HepG2 (cell line): ENCODE measurements at regions not wholly inside any gene's neighbourhood (a gene's known extent, or its start where the extent isn't known, plus 50 kb on each side); places are given as distances from the start of the nearest gene placed in this dataset.

Experiments
- ATF3 ChIP-seq: sonication (generic); formaldehyde crosslinking; IDR thresholded peaks from 2 replicates; pipeline ENCODE4 v1.4.0; 2020; ENCODE audit warnings: missing genetic modification reagents
- ATF5 ChIP-seq: sonication (generic); formaldehyde crosslinking; IDR thresholded peaks from 2 replicates; pipeline ENCODE4 v1.4.0; 2020; ENCODE audit warnings: mild to moderate bottlenecking, low read depth, missing genetic modification reagents
- ATF7 ChIP-seq, 2 experiments: fragments of 450-650 bp in 1 of 2; sonication (generic) in 1 of 2; formaldehyde crosslinking in 1 of 2; IDR thresholded peaks; 2 replicates each; pipeline versions ENCODE4 v1.4.0 to v1.6.1; 2016 to 2020; ENCODE audit warnings: antibody characterized with exemption in 1 of 2, mild to moderate bottlenecking in 1 of 2, missing genetic modification reagents in 1 of 2
- CHCHD3 ChIP-seq: sonication (generic); formaldehyde crosslinking; IDR thresholded peaks from 2 replicates; pipeline ENCODE4 v1.8.0; 2022; ENCODE audit warnings: mild to moderate bottlenecking, missing genetic modification reagents, moderate library complexity
- CHD2 ChIP-seq: IDR thresholded peaks from 2 replicates; pipeline ENCODE4 v1.6.1; 2011; ENCODE audit warnings: low read depth, low read length, improper control_type of control experiment
- DRAP1 ChIP-seq: IDR thresholded peaks from 2 replicates; pipeline ENCODE4 v1.6.1; 2016; ENCODE audit warnings: missing genetic modification reagents, missing compliant biosample characterization
- EEA1 ChIP-seq: sonication (generic); formaldehyde crosslinking; IDR thresholded peaks from 2 replicates; pipeline ENCODE4 v1.5.1; 2020; ENCODE audit warnings: mild to moderate bottlenecking, missing genetic modification reagents, borderline replicate concordance
- GABPB1 ChIP-seq: IDR thresholded peaks from 2 replicates; pipeline ENCODE4 v1.6.1; 2016; ENCODE audit warnings: mild to moderate bottlenecking, missing genetic modification reagents, moderate library complexity, missing compliant biosample characterization
- JUND ChIP-seq: sonication (generic); formaldehyde crosslinking; IDR thresholded peaks from 2 replicates; pipeline ENCODE4 v1.8.0; 2022; ENCODE audit warnings: mild to moderate bottlenecking, missing genetic modification reagents
- MXD4 ChIP-seq: IDR thresholded peaks from 2 replicates; pipeline ENCODE4 v1.6.1; 2016; ENCODE audit warnings: mild to moderate bottlenecking, missing biosample characterization, missing genetic modification reagents
- NCOA2 ChIP-seq: sonication (generic); formaldehyde crosslinking; IDR thresholded peaks from 2 replicates; pipeline ENCODE4 v1.8.0; 2022; ENCODE audit warnings: inconsistent platforms
- NFATC3 ChIP-seq: sonication (generic); formaldehyde crosslinking; IDR thresholded peaks from 2 replicates; pipeline ENCODE4 v1.5.1; 2020; ENCODE audit warnings: mild to moderate bottlenecking, missing genetic modification reagents
- PHF21A ChIP-seq: sonication (generic); formaldehyde crosslinking; IDR thresholded peaks from 2 replicates; pipeline ENCODE4 v1.5.0; 2020; ENCODE audit warnings: mild to moderate bottlenecking, missing genetic modification reagents
- PHF8 ChIP-seq: sonication (generic); formaldehyde crosslinking; IDR thresholded peaks from 2 replicates; pipeline ENCODE4 v1.5.0; 2020; ENCODE audit warnings: missing genetic modification reagents
- SALL1 ChIP-seq: sonication (generic); formaldehyde crosslinking; IDR thresholded peaks from 2 replicates; pipeline ENCODE4 v1.8.0; 2022; ENCODE audit warnings: mild to moderate bottlenecking, missing genetic modification reagents
- SKI ChIP-seq: fragments of 450-650 bp; IDR thresholded peaks from one replicate; pipeline ENCODE4 v1.6.1; 2018; ENCODE audit warnings: mild to moderate bottlenecking; ENCODE audit not compliant: partially characterized antibody
- SMYD3 ChIP-seq: sonication (generic); formaldehyde crosslinking; IDR thresholded peaks from 2 replicates; pipeline ENCODE4 v1.8.1; 2023; ENCODE audit warnings: mild to moderate bottlenecking, missing genetic modification reagents
- SPEN ChIP-seq: sonication (generic); formaldehyde crosslinking; IDR thresholded peaks from 2 replicates; pipeline ENCODE4 v1.5.1; 2020; ENCODE audit warnings: low read depth, mild to moderate bottlenecking, missing genetic modification reagents
- STAG1 ChIP-seq: sonication (generic); formaldehyde crosslinking; IDR thresholded peaks from 2 replicates; pipeline ENCODE4 v1.4.0; 2020; ENCODE audit warnings: missing genetic modification reagents
- TCF7 ChIP-seq: sonication (generic); IDR thresholded peaks from 2 replicates; pipeline ENCODE4 v1.6.1; 2016; ENCODE audit warnings: antibody characterized with exemption, low read depth
- ZBTB21 ChIP-seq: sonication (generic); formaldehyde crosslinking; IDR thresholded peaks from 2 replicates; pipeline ENCODE4 v1.4.0; 2020; ENCODE audit warnings: missing genetic modification reagents
- ZBTB46 ChIP-seq: sonication (generic); formaldehyde crosslinking; IDR thresholded peaks from 2 replicates; pipeline ENCODE4 v1.4.0; 2020; ENCODE audit warnings: mild to moderate bottlenecking, missing genetic modification reagents, borderline replicate concordance
- ZBTB7A ChIP-seq: sonication (generic); formaldehyde crosslinking; IDR thresholded peaks from 2 replicates; pipeline ENCODE4 v1.8.0; 2022; ENCODE audit warnings: mild to moderate bottlenecking, missing genetic modification reagents
- ZFP82 ChIP-seq: sonication (generic); formaldehyde crosslinking; IDR thresholded peaks from 2 replicates; pipeline ENCODE4 v1.5.1; 2020; ENCODE audit warnings: mild to moderate bottlenecking, missing genetic modification reagents, borderline replicate concordance
- ZIK1 ChIP-seq: sonication (generic); formaldehyde crosslinking; IDR thresholded peaks from 2 replicates; pipeline ENCODE4 v1.5.0; 2020; ENCODE audit warnings: mild to moderate bottlenecking, low read depth, missing genetic modification reagents, borderline replicate concordance
- ZNF337 ChIP-seq: sonication (generic); formaldehyde crosslinking; IDR thresholded peaks from 2 replicates; pipeline ENCODE4 v1.5.1; 2020; ENCODE audit warnings: missing genetic modification reagents, low read depth, mild to moderate bottlenecking, borderline replicate concordance
- ZNF367 ChIP-seq: sonication (generic); formaldehyde crosslinking; IDR thresholded peaks from 2 replicates; pipeline ENCODE4 v1.4.0; 2020; ENCODE audit warnings: missing genetic modification reagents, borderline replicate concordance
- ZNF441 ChIP-seq: sonication (generic); formaldehyde crosslinking; IDR thresholded peaks from 2 replicates; pipeline ENCODE4 v1.7.0; 2021; ENCODE audit warnings: missing genetic modification reagents, borderline replicate concordance
- ZNF563 ChIP-seq: sonication (generic); formaldehyde crosslinking; IDR thresholded peaks from 2 replicates; pipeline ENCODE4 v1.8.0; 2022; ENCODE audit warnings: mild to moderate bottlenecking, moderate library complexity, missing genetic modification reagents
- ZNF570 ChIP-seq: sonication (generic); formaldehyde crosslinking; IDR thresholded peaks from 2 replicates; pipeline ENCODE4 v1.4.0; 2020; ENCODE audit warnings: mild to moderate bottlenecking, missing genetic modification reagents, borderline replicate concordance
- ZNF724P ChIP-seq: sonication (generic); formaldehyde crosslinking; IDR thresholded peaks from 2 replicates; pipeline ENCODE4 v1.8.0; 2022; ENCODE audit warnings: missing genetic modification reagents, borderline replicate concordance

GRCh38 chr2:8627692-8628085 lies 54.2 kb upstream of the ID2 start (continued):
- 0 out of 2 replicates have a peak, but pooled peaks have one; percentile 47 for TF ChIP-seq MXD4
- peak; percentile 92 for TF ChIP-seq STAG1 (CRISPR knock-in tag)
- TF ChIP-seq ZNF367 (CRISPR knock-in tag) = no peak
- TF ChIP-seq ATF7 (IDR thresholded peaks at IDR 0.05) = no peak
- TF ChIP-seq ATF7 (CRISPR knock-in tag; IDR thresholded peaks at IDR 0.05) = no peak
- 0 out of 2 replicates have a peak, but pooled peaks have one; percentile 26 for TF ChIP-seq ATF3 (CRISPR knock-in tag)
- no peak for TF ChIP-seq CHCHD3 (CRISPR knock-in tag)
- peak; percentile 52; the same call in 1 of the 2 replicates for TF ChIP-seq NCOA2 (CRISPR knock-in tag)
- no peak for TF ChIP-seq ZFP82
- TF ChIP-seq ZNF563 (CRISPR knock-in tag) = 0 out of 2 replicates have a peak, but pooled peaks have one; percentile 20
- TF ChIP-seq ZNF337 (CRISPR knock-in tag) = 0 out of 2 replicates have a peak, but pooled peaks have one; percentile 76
- no peak for TF ChIP-seq ZBTB46 (CRISPR knock-in tag)
- peak; percentile 66; the same call in 1 of the 2 replicates for TF ChIP-seq SPEN (CRISPR knock-in tag)
- no peak for TF ChIP-seq ZNF570 (CRISPR knock-in tag)
- TF ChIP-seq PHF8 = peak; percentile 60
- TF ChIP-seq SKI = peak; percentile 73
- TF ChIP-seq DRAP1 (CRISPR knock-in tag) = no peak
- TF ChIP-seq EEA1 (CRISPR knock-in tag) = no peak
- TF ChIP-seq CHD2 = no peak
- TF ChIP-seq ZNF724P (CRISPR knock-in tag) = no peak
- no peak for TF ChIP-seq JUND
- peak; percentile 55; the same call in 1 of the 2 replicates for TF ChIP-seq ZIK1
- TF ChIP-seq ZBTB21 (CRISPR knock-in tag) = no peak
- peak; percentile 72 for TF ChIP-seq GABPB1 (CRISPR knock-in tag)
- TF ChIP-seq NFATC3 = 0 out of 2 replicates have a peak, but pooled peaks have one; percentile 36
- TF ChIP-seq ZNF441 (CRISPR knock-in tag) = peak; percentile 84
- no peak for TF ChIP-seq ATF5 (CRISPR knock-in tag)
- peak; percentile 69 for TF ChIP-seq SALL1
- TF ChIP-seq PHF21A (CRISPR knock-in tag) = peak; percentile 56; the same call in 1 of the 2 replicates
- TF ChIP-seq TCF7 = no peak; the same call in 1 of the 2 replicates
- no peak for TF ChIP-seq ZBTB7A (CRISPR knock-in tag)
- TF ChIP-seq SMYD3 (CRISPR knock-in tag) = no peak
